Endothelial cell of umbilical vein (primary cell): ENCODE measurements at regions not wholly inside any gene's neighbourhood (a gene's known extent, or its start where the extent isn't known, plus 50 kb on each side); places are given as distances from the start of the nearest gene placed in this dataset.

Experiments
- BruUV-seq: library from RNA; stranded (reverse); fragments of 400-500 nt; replicated peaks from 2 replicates; lab custom pipeline; 2021; lab: Mats Ljungman, UMichigan
- CTCF ChIA-PET: fragments of 300-600, 350-600 bp; sonication (Branson Sonifier 250); formaldehyde crosslinking; loops from one replicate; lab custom pipeline; 2021; ENCODE audit warnings: antibody characterized with exemption, inconsistent platforms; lab: Charles Lee
- POLR2A ChIA-PET: fragments of 300-600, 350-600 bp; sonication (Branson Sonifier 250); formaldehyde crosslinking; loops from one replicate; lab custom pipeline; 2021; ENCODE audit warnings: antibody characterized with exemption, inconsistent platforms; lab: Charles Lee
- DNase-seq: peaks from one replicate; pipeline ENCODE4 v3.0.0-alpha.2; 2011; ENCODE audit warnings: low read depth, low spot score
- FAIRE-seq: peaks from 2 replicates; lab custom pipeline; 2011; peaks lifted over from hg19 to GRCh38; lab: Jason Lieb, UNC
- H2AFZ ChIP-seq: 2 replicates; pipeline ENCODE4 v1.6.0; 2012; ENCODE audit warnings: low read depth, low read length, control low read depth, inconsistent platforms
- H3K27ac ChIP-seq: 2 replicates; pipeline ENCODE4 v1.5.1; 2011; ENCODE audit warnings: low read depth, mild to moderate bottlenecking, control low read depth, low read length, moderate library complexity; ENCODE audit not compliant: insufficient read depth
- H3K27me3 ChIP-seq, 2 experiments: 2 replicates each; pipeline versions ENCODE4 v1.6.0 to v1.6.1; 2011; ENCODE audit warnings: low read length in 2 of 2, mixed read lengths in 1 of 2; ENCODE audit not compliant: control insufficient read depth in 2 of 2, insufficient read depth in 2 of 2
- H3K36me3 ChIP-seq, 2 experiments: 2 replicates in 1 of 2; 3 replicates in 1 of 2; pipeline ENCODE4 v1.5.1; 2011; ENCODE audit warnings: low read length in 2 of 2, mild to moderate bottlenecking in 1 of 2, moderate library complexity in 1 of 2; ENCODE audit not compliant: control insufficient read depth in 2 of 2, insufficient read depth in 2 of 2; ENCODE audit errors: extremely low read depth in 1 of 2
- H3K4me1 ChIP-seq: 3 replicates; pipeline ENCODE4 v1.5.1; 2011; ENCODE audit warnings: mild to moderate bottlenecking, low read length; ENCODE audit not compliant: control insufficient read depth, insufficient read depth; ENCODE audit errors: extremely low read depth
- H3K4me2 ChIP-seq: 2 replicates; pipeline ENCODE4 v1.6.1; 2011; ENCODE audit warnings: low read length, control low read depth, mixed read lengths; ENCODE audit not compliant: insufficient read depth
- H3K4me3 ChIP-seq, 3 experiments: fragments of 200-600 bp in 1 of 3; sonication (generic), shearing (Covaris generic) in 1 of 3; replicated peaks in 1 of 3; 2 replicates each; pipeline ENCODE4 v1.5.1; 2011 to 2016; ENCODE audit warnings: control low read depth in 3 of 3, low read length in 3 of 3, mild to moderate bottlenecking in 2 of 3, inconsistent platforms in 1 of 3, low read depth in 1 of 3, moderate library complexity in 1 of 3; ENCODE audit not compliant: insufficient read depth in 1 of 3
- H3K79me2 ChIP-seq: 2 replicates; pipeline ENCODE4 v1.6.0; 2012; ENCODE audit warnings: low read length, inconsistent platforms; ENCODE audit not compliant: control insufficient read depth, insufficient read depth
- H3K9ac ChIP-seq: replicated peaks from 2 replicates; pipeline ENCODE3; 2011; ENCODE audit warnings: low read length, control low read depth; ENCODE audit not compliant: insufficient read depth; ENCODE audit errors: extremely low read depth
- H3K9me1 ChIP-seq: replicated peaks from 3 replicates; pipeline ENCODE4 v1.6.0; 2011; ENCODE audit warnings: mild to moderate bottlenecking, low read length; ENCODE audit not compliant: control insufficient read depth, insufficient read depth; ENCODE audit errors: extremely low read depth
- H3K9me3 ChIP-seq: replicated peaks from 2 replicates; pipeline ENCODE4 v1.5.1; 2012; ENCODE audit warnings: low read length, inconsistent platforms; ENCODE audit not compliant: control insufficient read depth, insufficient read depth
- H4K20me1 ChIP-seq: replicated peaks from 2 replicates; pipeline ENCODE3; 2011; ENCODE audit warnings: mild to moderate bottlenecking, low read length; ENCODE audit not compliant: control insufficient read depth, insufficient read depth; ENCODE audit errors: extremely low read depth
- EZH2 ChIP-seq: IDR thresholded peaks from 2 replicates; pipeline ENCODE4 v1.6.1; 2012; ENCODE audit warnings: borderline replicate concordance, low read depth, mild to moderate bottlenecking, moderate library complexity, low read length, inconsistent platforms; ENCODE audit not compliant: severe bottlenecking
- FOS ChIP-seq: IDR thresholded peaks from 2 replicates; pipeline ENCODE4 v1.6.1; 2011; ENCODE audit warnings: mild to moderate bottlenecking, low read length, moderate library complexity, borderline replicate concordance; ENCODE audit not compliant: insufficient read depth
- GATA2 ChIP-seq: IDR thresholded peaks from 2 replicates; pipeline ENCODE4 v1.7.0; 2011; ENCODE audit warnings: low read depth, mild to moderate bottlenecking, moderate library complexity, mixed read lengths, low read length; ENCODE audit not compliant: insufficient read length, insufficient read depth
- JUN ChIP-seq: IDR thresholded peaks from 2 replicates; pipeline ENCODE4 v1.6.1; 2011; ENCODE audit warnings: borderline replicate concordance, low read depth; ENCODE audit not compliant: insufficient read length, insufficient read depth
- MYC ChIP-seq: IDR thresholded peaks from one replicate; pipeline ENCODE4 v1.6.1; 2011; ENCODE audit warnings: mild to moderate bottlenecking, low read depth, low read length
- POLR2A ChIP-seq: IDR thresholded peaks from 2 replicates; pipeline ENCODE4 v1.6.1; 2012; ENCODE audit warnings: low read depth, mild to moderate bottlenecking, control low read depth, low read length
- POLR2AphosphoS5 ChIP-seq: IDR thresholded peaks from 2 replicates; pipeline ENCODE4 v1.6.1; 2012; ENCODE audit warnings: low read depth, mild to moderate bottlenecking, control low read depth, low read length, moderate library complexity; ENCODE audit not compliant: insufficient read depth
- dilution Hi-C: fragments of 300-500 bp; cut with MboI; formaldehyde crosslinking; loops from one replicate; pipeline ENCODE4 v1.15.0; 2019; ENCODE audit warnings: low sequenced_read_pairs; ENCODE audit not compliant: extremely low pct_ligation_motif_present
- intact Hi-C: fragments of 100-400 bp; cut with micrococcal nuclease; formaldehyde crosslinking; loops from one replicate; pipeline ENCODE4 v1.10.0; 2022
- TF ChIP-seq, protein P1 (sequence below), 2 donors: IDR thresholded peaks; 1 replicate in 1 of 2; 2 replicates in 1 of 2; pipeline ENCODE4 v1.5.1; 2011; ENCODE audit warnings: low read length in 2 of 2, mild to moderate bottlenecking in 2 of 2, moderate library complexity in 2 of 2, control low read depth in 1 of 2, inconsistent platforms in 1 of 2, low read depth in 1 of 2; ENCODE audit not compliant: insufficient read depth in 1 of 2; ENCODE audit errors: extremely low read depth in 1 of 2
- TF ChIP-seq, protein P2 (sequence below): IDR thresholded peaks from 2 replicates; pipeline ENCODE4 v1.6.1; 2011; ENCODE audit not compliant: insufficient read depth, insufficient read length

DNA sequence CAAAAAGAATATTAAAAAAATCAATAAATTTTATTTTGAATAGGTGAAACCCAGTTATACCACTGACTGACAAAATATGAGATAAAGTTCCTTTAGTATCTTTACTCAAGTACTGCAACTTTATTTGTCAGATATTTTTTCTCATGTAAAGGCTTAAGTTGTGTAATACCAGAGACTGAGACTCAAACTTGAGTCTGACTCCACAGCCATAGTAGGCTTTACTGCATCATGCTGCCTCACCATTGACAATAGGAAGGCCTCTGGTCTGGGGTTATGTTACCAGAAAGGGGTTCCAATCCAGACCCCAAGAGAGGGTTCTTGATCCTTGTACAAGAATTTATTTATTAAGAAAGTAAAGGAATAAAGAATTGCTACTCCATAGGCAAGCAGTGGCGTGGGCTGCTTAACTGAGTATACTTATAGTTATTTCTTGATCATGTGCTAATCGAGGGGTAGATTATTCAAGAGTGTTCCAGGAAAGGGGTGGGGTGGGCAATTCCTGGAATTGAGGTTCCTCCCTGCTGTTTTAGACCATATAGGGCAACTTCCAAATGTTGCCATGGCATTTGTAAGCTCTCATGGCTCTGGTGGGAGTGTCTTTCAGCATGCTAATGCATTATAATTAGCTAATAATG lies 187.4 kb upstream of the WSB1 start:
- no peak for DNase-seq
- no peaks in the 10 kb centered on the region for H3K9me3 ChIP-seq
- no peak overlapping the region for H2AFZ ChIP-seq
- no peaks in the 10 kb centered on the region for H4K20me1 ChIP-seq
- H3K4me1 ChIP-seq = no peaks in the 10 kb centered on the region
- no peak overlapping the region for H3K27ac ChIP-seq
- H3K36me3 ChIP-seq = no peaks in the 10 kb centered on the region
- intact Hi-C loops (no loop called here), dilution Hi-C loops (no loop called here)
- H3K9me1 ChIP-seq = no peaks in the 10 kb centered on the region
- H3K27me3 ChIP-seq = no peaks in the 10 kb centered on the region
- no peak overlapping the region for H3K4me2 ChIP-seq
- no peaks in the 10 kb centered on the region for H3K79me2 ChIP-seq
- POLR2A ChIA-PET = no interaction called here
- BruUV-seq = no TSS peak
- H3K4me3 ChIP-seq = no peak overlapping the region
- CTCF ChIA-PET = no interaction called here
- FAIRE-seq = no peak
- TF ChIP-seq, protein P1, sequence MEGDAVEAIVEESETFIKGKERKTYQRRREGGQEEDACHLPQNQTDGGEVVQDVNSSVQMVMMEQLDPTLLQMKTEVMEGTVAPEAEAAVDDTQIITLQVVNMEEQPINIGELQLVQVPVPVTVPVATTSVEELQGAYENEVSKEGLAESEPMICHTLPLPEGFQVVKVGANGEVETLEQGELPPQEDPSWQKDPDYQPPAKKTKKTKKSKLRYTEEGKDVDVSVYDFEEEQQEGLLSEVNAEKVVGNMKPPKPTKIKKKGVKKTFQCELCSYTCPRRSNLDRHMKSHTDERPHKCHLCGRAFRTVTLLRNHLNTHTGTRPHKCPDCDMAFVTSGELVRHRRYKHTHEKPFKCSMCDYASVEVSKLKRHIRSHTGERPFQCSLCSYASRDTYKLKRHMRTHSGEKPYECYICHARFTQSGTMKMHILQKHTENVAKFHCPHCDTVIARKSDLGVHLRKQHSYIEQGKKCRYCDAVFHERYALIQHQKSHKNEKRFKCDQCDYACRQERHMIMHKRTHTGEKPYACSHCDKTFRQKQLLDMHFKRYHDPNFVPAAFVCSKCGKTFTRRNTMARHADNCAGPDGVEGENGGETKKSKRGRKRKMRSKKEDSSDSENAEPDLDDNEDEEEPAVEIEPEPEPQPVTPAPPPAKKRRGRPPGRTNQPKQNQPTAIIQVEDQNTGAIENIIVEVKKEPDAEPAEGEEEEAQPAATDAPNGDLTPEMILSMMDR (IDR thresholded peaks at IDR 0.05; ENCODE audit: extremely low read depth in 1 of 2, insufficient read depth in 1 of 2, low read depth in 1 of 2, low read length in 2 of 2) = no peak
- TF ChIP-seq JUN = no peak
- no peak for TF ChIP-seq POLR2AphosphoS5
- no peak for TF ChIP-seq EZH2
- no peak for TF ChIP-seq MYC
- no peak for TF ChIP-seq FOS
- no peak for TF ChIP-seq POLR2A
- no peak for TF ChIP-seq GATA2
- TF ChIP-seq, protein P2, sequence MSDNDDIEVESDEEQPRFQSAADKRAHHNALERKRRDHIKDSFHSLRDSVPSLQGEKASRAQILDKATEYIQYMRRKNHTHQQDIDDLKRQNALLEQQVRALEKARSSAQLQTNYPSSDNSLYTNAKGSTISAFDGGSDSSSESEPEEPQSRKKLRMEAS = no peak
- no peak overlapping the region for H3K9ac ChIP-seq
